ENCODE measurements at regions not wholly inside any gene's neighbourhood (a gene's known extent, or its start where the extent isn't known, plus 50 kb on each side); places are given as distances from the start of the nearest gene placed in this dataset.

- CTCF ChIA-PET: no interaction called here
- POLR2A ChIA-PET: no interaction called here
Measured at GRCh38 chr21:39065917-39066316, 117.3 kb downstream of the PSMG1 start.

GRCh38 chr21:39064325-39065012 lies 118.8 kb downstream of the PSMG1 start:
- Histone ChIP-seq H3K4me1 (ENCODE audit: control insufficient read depth, insufficient read depth, low read length) (no peaks in the 10 kb centered on the region), H3K36me3 (ENCODE audit: control insufficient read depth, insufficient read depth, low read length) (no peaks in the 10 kb centered on the region), H3K4me3 (ENCODE audit: low read depth in 2 of 2, low read length in 2 of 2) (no peak overlapping the region), H3K27me3 (ENCODE audit: control insufficient read depth, insufficient read depth, low read length) (no peaks in the 10 kb centered on the region), H3K9me3 (ENCODE audit: control insufficient read depth, insufficient read depth, low read depth, low read length) (no peaks in the 10 kb centered on the region), H3K27ac (ENCODE audit: low read length) (no peak overlapping the region)
- in situ Hi-C loops (cut with HindIII; ENCODE audit: low pct_unique_long_range_greater_than_20kb, low sequenced_read_pairs): no loop called here
- ChIA-PET CTCF (no interaction called here), POLR2A (no interaction called here)
- intact Hi-C loops (cut with micrococcal nuclease; ENCODE audit: unreplicated experiment): no loop called here
- DNase-seq (ENCODE audit: low read depth, low spot score) (no peak), ATAC-seq (no peak)
- TF ChIP-seq TCF7L2 (IDR thresholded peaks at IDR 0.05; ENCODE audit: low read depth, low read length) (no peak), CTCF (IDR thresholded peaks at IDR 0.05) (no peak), POLR2AphosphoS5 (IDR thresholded peaks at IDR 0.05; ENCODE audit: low read depth, low read length) (no peak), SIN3A (IDR thresholded peaks at IDR 0.05; ENCODE audit: borderline replicate concordance, insufficient read depth, low read depth, low read length) (no peak)
- no TSS peak for BruUV-seq (replicated peaks)

More at GRCh38 chr21:39065917-39066316, 117.3 kb downstream of the PSMG1 start:
- Histone ChIP-seq H3K9me3 (ENCODE audit: control insufficient read depth, insufficient read depth, low read depth, low read length) (no peaks in the 10 kb centered on the region), H3K27me3 (ENCODE audit: control insufficient read depth, insufficient read depth, low read length) (no peaks in the 10 kb centered on the region), H3K4me3 (ENCODE audit: low read depth in 2 of 2, low read length in 2 of 2) (no peak overlapping the region), H3K4me1 (ENCODE audit: control insufficient read depth, insufficient read depth, low read length) (no peaks in the 10 kb centered on the region), H3K36me3 (ENCODE audit: control insufficient read depth, insufficient read depth, low read length) (no peaks in the 10 kb centered on the region), H3K27ac (ENCODE audit: low read length) (no peak overlapping the region)
- intact Hi-C loops (cut with micrococcal nuclease; ENCODE audit: unreplicated experiment) (no loop called here), in situ Hi-C loops (cut with HindIII; ENCODE audit: low pct_unique_long_range_greater_than_20kb, low sequenced_read_pairs) (no loop called here)
- no TSS peak for BruUV-seq (replicated peaks)
- ATAC-seq (no peak), DNase-seq (ENCODE audit: low read depth, low spot score) (no peak)
- TF ChIP-seq SIN3A (IDR thresholded peaks at IDR 0.05; ENCODE audit: borderline replicate concordance, insufficient read depth, low read depth, low read length) (no peak), CTCF (IDR thresholded peaks at IDR 0.05) (no peak), POLR2AphosphoS5 (IDR thresholded peaks at IDR 0.05; ENCODE audit: low read depth, low read length) (no peak), REST (IDR thresholded peaks at IDR 0.05; ENCODE audit: insufficient read depth in 1 of 2, low read depth in 2 of 2, low read length in 1 of 2) (no peak), TCF7L2 (IDR thresholded peaks at IDR 0.05; ENCODE audit: low read depth, low read length) (no peak)
